ENCODE measurements at regions not wholly inside any gene's neighbourhood (a gene's known extent, or its start where the extent isn't known, plus 50 kb on each side); places are given as distances from the start of the nearest gene placed in this dataset.

DNA sequence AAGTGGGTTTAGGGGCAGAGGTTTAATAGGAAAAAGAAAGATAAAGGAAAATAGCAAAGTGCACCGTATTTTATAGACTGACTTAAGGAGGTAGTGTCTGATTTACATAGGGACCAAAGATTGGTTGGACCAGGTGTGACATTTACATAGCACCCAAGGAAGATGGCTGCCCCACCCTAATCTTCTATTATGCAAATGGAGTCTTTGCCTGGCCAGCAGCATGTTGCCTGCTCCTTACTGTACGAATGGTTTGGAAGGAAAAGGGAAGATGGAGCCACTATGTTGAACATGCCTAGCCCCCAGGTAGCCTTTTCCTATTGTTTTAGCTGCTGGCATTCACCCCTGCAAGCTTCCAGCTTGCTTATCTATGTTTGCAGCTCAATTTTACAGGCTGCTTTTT, 146.2 kb upstream of the PDE5A start:
- H3K4me3 ChIP-seq (ENCODE audit: control insufficient read depth, low read depth, low read length): no peak overlapping the region
- TF ChIP-seq, protein P1, sequence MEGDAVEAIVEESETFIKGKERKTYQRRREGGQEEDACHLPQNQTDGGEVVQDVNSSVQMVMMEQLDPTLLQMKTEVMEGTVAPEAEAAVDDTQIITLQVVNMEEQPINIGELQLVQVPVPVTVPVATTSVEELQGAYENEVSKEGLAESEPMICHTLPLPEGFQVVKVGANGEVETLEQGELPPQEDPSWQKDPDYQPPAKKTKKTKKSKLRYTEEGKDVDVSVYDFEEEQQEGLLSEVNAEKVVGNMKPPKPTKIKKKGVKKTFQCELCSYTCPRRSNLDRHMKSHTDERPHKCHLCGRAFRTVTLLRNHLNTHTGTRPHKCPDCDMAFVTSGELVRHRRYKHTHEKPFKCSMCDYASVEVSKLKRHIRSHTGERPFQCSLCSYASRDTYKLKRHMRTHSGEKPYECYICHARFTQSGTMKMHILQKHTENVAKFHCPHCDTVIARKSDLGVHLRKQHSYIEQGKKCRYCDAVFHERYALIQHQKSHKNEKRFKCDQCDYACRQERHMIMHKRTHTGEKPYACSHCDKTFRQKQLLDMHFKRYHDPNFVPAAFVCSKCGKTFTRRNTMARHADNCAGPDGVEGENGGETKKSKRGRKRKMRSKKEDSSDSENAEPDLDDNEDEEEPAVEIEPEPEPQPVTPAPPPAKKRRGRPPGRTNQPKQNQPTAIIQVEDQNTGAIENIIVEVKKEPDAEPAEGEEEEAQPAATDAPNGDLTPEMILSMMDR (IDR thresholded peaks at IDR 0.05; ENCODE audit: control insufficient read depth, insufficient read depth, low read depth, low read length, missing control alignments): no peak
- no peak for DNase-seq (ENCODE audit: low read depth)

DNA sequence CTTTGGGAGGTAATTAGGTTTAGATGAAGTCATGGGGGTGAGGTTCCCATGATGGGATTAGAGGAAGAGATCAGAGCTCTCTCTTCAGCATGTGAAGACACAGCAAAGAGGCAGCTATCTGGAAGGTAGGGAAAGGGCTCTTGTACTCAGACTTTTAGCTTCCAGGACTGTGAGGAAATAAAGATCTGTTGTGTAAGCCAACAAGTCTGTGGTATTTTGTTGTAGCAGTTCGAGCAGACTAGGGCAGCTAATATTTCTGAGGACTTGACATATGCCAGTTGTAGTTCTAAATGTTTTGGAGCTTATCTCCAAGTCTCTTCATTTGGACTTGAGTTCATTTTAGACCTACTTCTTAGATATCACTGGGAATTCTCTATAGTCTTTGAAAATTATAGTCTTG, 137.3 kb upstream of the PDE5A start:
- DNase-seq (ENCODE audit: low read depth): no peak
- no peak overlapping the region for H3K4me3 ChIP-seq (ENCODE audit: control insufficient read depth, low read depth, low read length)
- TF ChIP-seq, protein P1 (IDR thresholded peaks at IDR 0.05; ENCODE audit: control insufficient read depth, insufficient read depth, low read depth, low read length, missing control alignments): no peak

GRCh38 chr4:119765469-119765868, 136.9 kb upstream of the PDE5A start:
- TF ChIP-seq, protein P1 (IDR thresholded peaks at IDR 0.05; ENCODE audit: control insufficient read depth, insufficient read depth, low read depth, low read length, missing control alignments): no peak
- DNase-seq (ENCODE audit: low read depth): no peak
- no peak overlapping the region for H3K4me3 ChIP-seq (ENCODE audit: control insufficient read depth, low read depth, low read length)

DNA sequence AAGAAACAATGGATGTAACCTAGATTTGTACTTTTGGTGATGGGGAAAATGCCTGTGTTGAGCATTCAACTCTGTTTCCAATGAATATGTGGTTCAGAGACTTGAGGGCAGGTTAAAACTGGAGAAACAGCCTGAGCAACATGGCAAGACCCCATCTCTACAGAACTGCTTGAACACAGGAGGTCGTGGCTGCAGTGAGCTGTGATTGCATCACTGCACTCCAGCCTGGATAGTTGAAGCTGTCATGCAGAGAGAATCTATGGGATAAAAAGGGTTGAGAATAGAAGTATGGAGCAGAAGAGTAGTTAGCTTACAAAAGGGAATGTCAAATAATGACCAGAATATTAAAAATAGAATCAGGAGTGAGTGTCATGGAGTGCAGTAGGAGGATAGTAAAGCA, 134.8 kb upstream of the PDE5A start:
- no peak for DNase-seq (ENCODE audit: low read depth)
- no peak overlapping the region for H3K4me3 ChIP-seq (ENCODE audit: control insufficient read depth, low read depth, low read length)
- TF ChIP-seq, protein P1 (IDR thresholded peaks at IDR 0.05; ENCODE audit: control insufficient read depth, insufficient read depth, low read depth, low read length, missing control alignments): no peak

GRCh38 chr4:119755599-119755998, 127.0 kb upstream of the PDE5A start:
- H3K4me3 ChIP-seq (ENCODE audit: control insufficient read depth, low read depth, low read length): no peak overlapping the region
- TF ChIP-seq, protein P1 (IDR thresholded peaks at IDR 0.05; ENCODE audit: control insufficient read depth, insufficient read depth, low read depth, low read length, missing control alignments): no peak

GRCh38 chr4:119752936-119753335, 124.3 kb upstream of the PDE5A start:
- TF ChIP-seq, protein P1 (IDR thresholded peaks at IDR 0.05; ENCODE audit: control insufficient read depth, insufficient read depth, low read depth, low read length, missing control alignments): no peak

More at GRCh38 chr4:119755599-119755998, 127.0 kb upstream of the PDE5A start:
- no peak for DNase-seq (ENCODE audit: low read depth)

DNA sequence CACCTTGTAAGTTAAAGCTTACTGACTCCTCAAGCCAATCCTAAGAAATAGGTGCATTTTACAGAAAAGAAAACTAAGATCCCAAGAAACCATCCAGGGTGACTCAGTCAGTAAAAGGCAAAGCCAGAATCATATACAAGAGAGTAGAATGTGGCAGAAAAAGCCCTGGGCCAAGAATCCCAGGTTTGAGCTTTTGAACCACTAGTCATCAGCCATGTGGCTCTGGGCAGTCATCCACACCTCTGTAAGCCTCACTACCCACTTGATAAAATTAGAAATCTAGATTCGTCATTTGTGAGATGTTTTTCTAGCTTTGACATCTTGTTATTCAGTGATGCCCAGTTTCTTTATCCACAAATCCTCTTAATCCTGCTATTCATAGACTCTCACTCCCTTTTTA, 122.2 kb upstream of the PDE5A start:
- H3K4me3 ChIP-seq (ENCODE audit: control insufficient read depth, low read depth, low read length): no peak overlapping the region
- TF ChIP-seq, protein P1 (IDR thresholded peaks at IDR 0.05; ENCODE audit: control insufficient read depth, insufficient read depth, low read depth, low read length, missing control alignments): no peak
- peak; percentile 46 for DNase-seq (ENCODE audit: low read depth)

More at GRCh38 chr4:119752936-119753335, 124.3 kb upstream of the PDE5A start:
- H3K4me3 ChIP-seq (ENCODE audit: control insufficient read depth, low read depth, low read length): no peak overlapping the region
- no peak for DNase-seq (ENCODE audit: low read depth)
